ENCODE measurements at regions not wholly inside any gene's neighbourhood (a gene's known extent, or its start where the extent isn't known, plus 50 kb on each side); places are given as distances from the start of the nearest gene placed in this dataset.

DNA sequence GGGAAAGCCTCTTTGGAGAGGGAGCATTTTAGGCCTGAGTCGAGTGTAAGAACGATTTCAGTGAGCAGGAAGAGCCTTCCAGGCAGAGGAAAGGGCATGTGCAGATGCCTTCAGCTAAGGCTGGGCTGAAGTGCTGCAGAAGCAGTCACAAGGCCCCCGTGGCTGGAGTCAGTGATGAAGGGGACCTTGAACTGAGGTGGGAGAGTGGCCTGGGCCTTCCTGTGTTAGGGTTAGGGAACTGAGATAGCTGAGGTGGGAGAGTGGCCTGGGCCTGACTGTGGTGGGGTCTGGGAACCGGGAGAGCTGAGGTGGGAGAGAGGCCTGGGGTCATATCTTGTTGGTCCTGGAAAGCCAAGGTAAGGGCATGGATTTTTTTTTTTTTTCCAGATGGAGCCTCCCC, 50.9 kb upstream of the ETV3 start:
- no peak for TF ChIP-seq RAD21 (IDR thresholded peaks at IDR 0.05; ENCODE audit: low read length)
- TF ChIP-seq POLR2A (IDR thresholded peaks at IDR 0.05; ENCODE audit: low read depth, low read length) = no peak
- TF ChIP-seq, protein P1, sequence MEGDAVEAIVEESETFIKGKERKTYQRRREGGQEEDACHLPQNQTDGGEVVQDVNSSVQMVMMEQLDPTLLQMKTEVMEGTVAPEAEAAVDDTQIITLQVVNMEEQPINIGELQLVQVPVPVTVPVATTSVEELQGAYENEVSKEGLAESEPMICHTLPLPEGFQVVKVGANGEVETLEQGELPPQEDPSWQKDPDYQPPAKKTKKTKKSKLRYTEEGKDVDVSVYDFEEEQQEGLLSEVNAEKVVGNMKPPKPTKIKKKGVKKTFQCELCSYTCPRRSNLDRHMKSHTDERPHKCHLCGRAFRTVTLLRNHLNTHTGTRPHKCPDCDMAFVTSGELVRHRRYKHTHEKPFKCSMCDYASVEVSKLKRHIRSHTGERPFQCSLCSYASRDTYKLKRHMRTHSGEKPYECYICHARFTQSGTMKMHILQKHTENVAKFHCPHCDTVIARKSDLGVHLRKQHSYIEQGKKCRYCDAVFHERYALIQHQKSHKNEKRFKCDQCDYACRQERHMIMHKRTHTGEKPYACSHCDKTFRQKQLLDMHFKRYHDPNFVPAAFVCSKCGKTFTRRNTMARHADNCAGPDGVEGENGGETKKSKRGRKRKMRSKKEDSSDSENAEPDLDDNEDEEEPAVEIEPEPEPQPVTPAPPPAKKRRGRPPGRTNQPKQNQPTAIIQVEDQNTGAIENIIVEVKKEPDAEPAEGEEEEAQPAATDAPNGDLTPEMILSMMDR (conservative IDR thresholded peaks at IDR 0.05; ENCODE audit: low read depth, low read length) = no peak
- TF ChIP-seq CEBPB (IDR thresholded peaks at IDR 0.05; ENCODE audit: low read depth, low read length) = no peak
- TF ChIP-seq MXI1 (IDR thresholded peaks at IDR 0.05; ENCODE audit: borderline replicate concordance, low read depth, low read length) = no peak
- TF ChIP-seq RFX5 (IDR thresholded peaks at IDR 0.05; ENCODE audit: low read depth, low read length) = no peak
- no peak for TF ChIP-seq MAFK (IDR thresholded peaks at IDR 0.05; ENCODE audit: low read depth, low read length)
- TF ChIP-seq SMC3 (IDR thresholded peaks at IDR 0.05; ENCODE audit: low read depth, low read length) = no peak
- no peak for TF ChIP-seq BHLHE40 (IDR thresholded peaks at IDR 0.05; ENCODE audit: low read depth, low read length)
- TF ChIP-seq CHD1 (IDR thresholded peaks at IDR 0.05; ENCODE audit: low read depth, low read length) = no peak
- TF ChIP-seq FOS (IDR thresholded peaks at IDR 0.05; ENCODE audit: low read depth, low read length) = no peak
